ENCODE measurements at regions not wholly inside any gene's neighbourhood (a gene's known extent, or its start where the extent isn't known, plus 50 kb on each side); places are given as distances from the start of the nearest gene placed in this dataset.

- no peak overlapping the region for H2AK5ac ChIP-seq (ENCODE audit: insufficient read length, low read length)
- no peak overlapping the region for H2BK5ac ChIP-seq (ENCODE audit: insufficient read length, low read length)
- no peak overlapping the region for H2BK15ac ChIP-seq (ENCODE audit: low read depth, low read length)
- H2BK12ac ChIP-seq (ENCODE audit: insufficient read length, low read depth, low read length): no peak overlapping the region
- no peaks in the 10 kb centered on the region for H3K79me1 ChIP-seq (ENCODE audit: insufficient read depth, low read depth, low read length, poor library complexity, severe bottlenecking)
- H4K8ac ChIP-seq (replicated peaks; ENCODE audit: insufficient read length, low read depth, low read length): no peak overlapping the region
- no peak overlapping the region for H3K27ac Mint-ChIP-seq
- no peak overlapping the region for H4K91ac ChIP-seq (ENCODE audit: insufficient read length, low read depth, low read length)
- no peak overlapping the region for H3K4ac ChIP-seq (ENCODE audit: low read depth, low read length)
- no peak overlapping the region for H2BK20ac ChIP-seq (ENCODE audit: low read depth, low read length, poor library complexity, severe bottlenecking)
- no peaks in the 10 kb centered on the region for H3K4me1 ChIP-seq (ENCODE audit: insufficient read depth, low read length)
- H4K5ac ChIP-seq (ENCODE audit: insufficient read length, low read depth, low read length): no peak overlapping the region
- H2BK120ac ChIP-seq (ENCODE audit: low read depth, low read length, poor library complexity, severe bottlenecking): no peak overlapping the region
- no peak overlapping the region for H3K4me3 Mint-ChIP-seq
- no peak overlapping the region for H2AFZ ChIP-seq (ENCODE audit: low read length)
- H3K23me2 ChIP-seq (ENCODE audit: insufficient read length, low read depth, low read length, poor library complexity, severe bottlenecking): no peaks in the 10 kb centered on the region
- TF ChIP-seq, protein P1, sequence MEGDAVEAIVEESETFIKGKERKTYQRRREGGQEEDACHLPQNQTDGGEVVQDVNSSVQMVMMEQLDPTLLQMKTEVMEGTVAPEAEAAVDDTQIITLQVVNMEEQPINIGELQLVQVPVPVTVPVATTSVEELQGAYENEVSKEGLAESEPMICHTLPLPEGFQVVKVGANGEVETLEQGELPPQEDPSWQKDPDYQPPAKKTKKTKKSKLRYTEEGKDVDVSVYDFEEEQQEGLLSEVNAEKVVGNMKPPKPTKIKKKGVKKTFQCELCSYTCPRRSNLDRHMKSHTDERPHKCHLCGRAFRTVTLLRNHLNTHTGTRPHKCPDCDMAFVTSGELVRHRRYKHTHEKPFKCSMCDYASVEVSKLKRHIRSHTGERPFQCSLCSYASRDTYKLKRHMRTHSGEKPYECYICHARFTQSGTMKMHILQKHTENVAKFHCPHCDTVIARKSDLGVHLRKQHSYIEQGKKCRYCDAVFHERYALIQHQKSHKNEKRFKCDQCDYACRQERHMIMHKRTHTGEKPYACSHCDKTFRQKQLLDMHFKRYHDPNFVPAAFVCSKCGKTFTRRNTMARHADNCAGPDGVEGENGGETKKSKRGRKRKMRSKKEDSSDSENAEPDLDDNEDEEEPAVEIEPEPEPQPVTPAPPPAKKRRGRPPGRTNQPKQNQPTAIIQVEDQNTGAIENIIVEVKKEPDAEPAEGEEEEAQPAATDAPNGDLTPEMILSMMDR (conservative IDR thresholded peaks at IDR 0.05): no peak
- H3K14ac ChIP-seq (ENCODE audit: insufficient read depth, low read length): no peak overlapping the region
- no peaks in the 10 kb centered on the region for H3K9me3 ChIP-seq (ENCODE audit: control insufficient read depth, low read depth, low read length)
- H3K27me3 Mint-ChIP-seq (ENCODE audit: low read depth): no peaks in the 10 kb centered on the region
- H3K4me1 Mint-ChIP-seq: no peaks in the 10 kb centered on the region
- no peak overlapping the region for H3K4me2 ChIP-seq (ENCODE audit: insufficient read depth, insufficient read length, low read length)
- H3K23ac ChIP-seq (ENCODE audit: insufficient read length, low read depth, low read length): no peak overlapping the region
- H3K27me3 ChIP-seq (ENCODE audit: insufficient read depth, low read length): no peaks in the 10 kb centered on the region
- H3K18ac ChIP-seq (ENCODE audit: insufficient read length, low read depth, low read length): no peak overlapping the region
- no peak overlapping the region for H3T11ph ChIP-seq (ENCODE audit: low read length)
- H3K56ac ChIP-seq (ENCODE audit: insufficient read length, low read depth, low read length): no peak overlapping the region
- no peak overlapping the region for H3K27ac ChIP-seq (ENCODE audit: insufficient read length, low read depth, low read length)
- no peaks in the 10 kb centered on the region for H3K79me2 ChIP-seq (ENCODE audit: insufficient read depth, low read length)
- H4K20me1 ChIP-seq (ENCODE audit: control insufficient read depth, insufficient read depth, insufficient read length): no peaks in the 10 kb centered on the region
- peaks cover 0 to 4% (median 0%) of the 10 kb centered on the region in 3 experiments; a peak in 2 of 7 replicates for H3K36me3 Mint-ChIP-seq (ENCODE audit: insufficient read depth in 1 of 3, low read depth in 3 of 3)
- no peak for DNase-seq
- no peak overlapping the region for H3K9ac ChIP-seq (ENCODE audit: extremely low read depth, insufficient read length, low read length)
- H3K9me3 Mint-ChIP-seq: peaks cover under 1 to 7% of the 10 kb centered on the region in 2 experiments; a peak in 3 of 5 replicates
These were observed 1328.7 kb upstream of the RAG2 start for GRCh38 chr11:37926772-37927171.
